Astrocyte (in vitro differentiated cells and primary cell): ENCODE measurements at regions not wholly inside any gene's neighbourhood (a gene's known extent, or its start where the extent isn't known, plus 50 kb on each side); places are given as distances from the start of the nearest gene placed in this dataset.

Experiments used
- CTCF ChIP-seq: IDR thresholded peaks from 2 replicates; pipeline ENCODE4 v1.5.1; 2011; ENCODE audit warnings: low read depth, mild to moderate bottlenecking, inconsistent platforms, low read length, moderate library complexity; ENCODE audit not compliant: insufficient read depth
- EZH2 ChIP-seq: IDR thresholded peaks from 2 replicates; pipeline ENCODE4 v1.6.1; 2012; ENCODE audit warnings: mild to moderate bottlenecking, low read length, inconsistent platforms; ENCODE audit not compliant: insufficient read depth

GRCh38 chr12:46468813-46469212 is 96.2 kb upstream of the SLC38A2 start:
- TF ChIP-seq CTCF (no peak), EZH2 (no peak)
